ENCODE measurements at regions not wholly inside any gene's neighbourhood (a gene's known extent, or its start where the extent isn't known, plus 50 kb on each side); places are given as distances from the start of the nearest gene placed in this dataset.

- no peak for TF ChIP-seq POLR2A (IDR thresholded peaks at IDR 0.05; ENCODE audit: low read length)
- no peak for TF ChIP-seq GATA1 (IDR thresholded peaks at IDR 0.05; ENCODE audit: low read depth, low read length)
Measured at GRCh38 chr6:99689916-99690685, 83.5 kb downstream of the PRDM13 start.
